HL-60 (cell line): ENCODE measurements at regions not wholly inside any gene's neighbourhood (a gene's known extent, or its start where the extent isn't known, plus 50 kb on each side); places are given as distances from the start of the nearest gene placed in this dataset.

Experiments used
- DNase-seq, 2 experiments: peaks; one replicate each; pipeline ENCODE4 v3.0.0-alpha.2; 2010 to 2020; ENCODE audit warnings: low read depth in 1 of 2, low spot score in 1 of 2
- H3K27ac ChIP-seq: fragments of 250-450 bp; sonication (Bioruptor Pico); replicated peaks from 2 replicates; pipeline ENCODE4 v1.5.1; 2020; ENCODE audit warnings: mild to moderate bottlenecking, moderate library complexity
- H3K27me3 ChIP-seq: fragments of 250-450 bp; sonication (Bioruptor Pico); 2 replicates; pipeline ENCODE4 v1.5.1; 2021; ENCODE audit warnings: mild to moderate bottlenecking, moderate library complexity; ENCODE audit not compliant: insufficient read depth, poor library complexity, severe bottlenecking
- H3K4me3 ChIP-seq: replicated peaks from 2 replicates; pipeline ENCODE4 v1.5.1; 2011; ENCODE audit warnings: mild to moderate bottlenecking, control low read depth, low read length; ENCODE audit not compliant: insufficient read depth
- GABPA ChIP-seq: IDR thresholded peaks from 2 replicates; pipeline ENCODE4 v1.6.1; 2012; ENCODE audit warnings: low read depth
- POLR2AphosphoS5 ChIP-seq: IDR thresholded peaks from 2 replicates; pipeline ENCODE4 v1.6.1; 2012; ENCODE audit warnings: low read depth
- REST ChIP-seq: IDR thresholded peaks from 2 replicates; pipeline ENCODE4 v1.6.1; 2012; ENCODE audit warnings: low read depth; ENCODE audit not compliant: insufficient replicate concordance
- SPI1 ChIP-seq: IDR thresholded peaks from 2 replicates; pipeline ENCODE4 v1.6.1; 2012; ENCODE audit warnings: low read depth, mild to moderate bottlenecking, borderline replicate concordance
- TF ChIP-seq, protein P1 (sequence below): IDR thresholded peaks from one replicate; pipeline ENCODE4 v1.5.1; 2011; ENCODE audit warnings: low read length, control low read depth, inconsistent platforms; ENCODE audit not compliant: insufficient read depth

DNA sequence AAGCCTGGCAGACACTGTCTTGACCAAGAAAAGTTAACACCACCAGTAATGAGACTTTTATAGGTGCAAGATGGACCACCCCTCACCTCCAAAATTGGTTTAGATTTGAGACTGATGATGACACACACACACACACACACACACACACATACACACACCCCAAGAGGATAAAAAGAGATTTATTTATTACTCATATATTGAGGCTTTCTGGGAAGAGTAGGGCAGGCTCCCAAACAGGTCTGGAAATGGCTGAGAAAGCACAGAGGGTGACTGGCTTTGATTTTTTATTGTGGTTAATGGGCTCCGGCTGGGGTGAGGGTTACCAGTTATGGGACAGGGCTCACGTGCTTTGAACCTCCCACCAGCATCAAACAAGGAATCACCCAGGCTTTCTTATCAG is 54.2 kb upstream of the ADAM23 start:
- TF ChIP-seq GABPA = no peak
- no peak for TF ChIP-seq SPI1
- TF ChIP-seq POLR2AphosphoS5 = no peak
- TF ChIP-seq, protein P1, sequence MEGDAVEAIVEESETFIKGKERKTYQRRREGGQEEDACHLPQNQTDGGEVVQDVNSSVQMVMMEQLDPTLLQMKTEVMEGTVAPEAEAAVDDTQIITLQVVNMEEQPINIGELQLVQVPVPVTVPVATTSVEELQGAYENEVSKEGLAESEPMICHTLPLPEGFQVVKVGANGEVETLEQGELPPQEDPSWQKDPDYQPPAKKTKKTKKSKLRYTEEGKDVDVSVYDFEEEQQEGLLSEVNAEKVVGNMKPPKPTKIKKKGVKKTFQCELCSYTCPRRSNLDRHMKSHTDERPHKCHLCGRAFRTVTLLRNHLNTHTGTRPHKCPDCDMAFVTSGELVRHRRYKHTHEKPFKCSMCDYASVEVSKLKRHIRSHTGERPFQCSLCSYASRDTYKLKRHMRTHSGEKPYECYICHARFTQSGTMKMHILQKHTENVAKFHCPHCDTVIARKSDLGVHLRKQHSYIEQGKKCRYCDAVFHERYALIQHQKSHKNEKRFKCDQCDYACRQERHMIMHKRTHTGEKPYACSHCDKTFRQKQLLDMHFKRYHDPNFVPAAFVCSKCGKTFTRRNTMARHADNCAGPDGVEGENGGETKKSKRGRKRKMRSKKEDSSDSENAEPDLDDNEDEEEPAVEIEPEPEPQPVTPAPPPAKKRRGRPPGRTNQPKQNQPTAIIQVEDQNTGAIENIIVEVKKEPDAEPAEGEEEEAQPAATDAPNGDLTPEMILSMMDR = no peak
- no peak for TF ChIP-seq REST
- H3K4me3 ChIP-seq = no peak overlapping the region
- no peaks in the 10 kb centered on the region for H3K27me3 ChIP-seq
- DNase-seq = no peak
- no peak overlapping the region for H3K27ac ChIP-seq

DNA sequence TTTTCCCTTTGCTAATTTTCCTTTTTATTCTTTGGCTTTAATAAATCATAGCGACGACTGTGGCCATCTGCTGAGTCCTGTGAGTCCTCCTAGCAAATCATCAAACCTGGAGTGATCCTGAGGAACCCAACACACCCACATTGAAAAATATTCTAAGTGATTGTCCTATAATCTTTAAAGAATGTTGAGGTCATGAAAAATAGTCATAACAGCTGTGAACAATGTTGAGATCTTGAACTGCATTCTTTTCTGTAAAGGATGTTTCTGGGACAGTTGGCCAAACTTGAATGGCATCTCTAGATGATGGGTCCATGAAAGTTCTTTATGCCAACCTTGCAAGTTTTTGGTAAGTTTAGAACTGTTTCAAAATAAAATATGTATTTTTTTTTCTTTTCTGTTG is 53.2 kb upstream of the ADAM23 start:
- Histone ChIP-seq H3K27ac (no peak overlapping the region), H3K4me3 (no peak overlapping the region), H3K27me3 (no peaks in the 10 kb centered on the region)
- TF ChIP-seq, protein P1 = no peak
- TF ChIP-seq GABPA (no peak), REST (no peak), POLR2AphosphoS5 (no peak), SPI1 (no peak)
- DNase-seq = no peak

DNA sequence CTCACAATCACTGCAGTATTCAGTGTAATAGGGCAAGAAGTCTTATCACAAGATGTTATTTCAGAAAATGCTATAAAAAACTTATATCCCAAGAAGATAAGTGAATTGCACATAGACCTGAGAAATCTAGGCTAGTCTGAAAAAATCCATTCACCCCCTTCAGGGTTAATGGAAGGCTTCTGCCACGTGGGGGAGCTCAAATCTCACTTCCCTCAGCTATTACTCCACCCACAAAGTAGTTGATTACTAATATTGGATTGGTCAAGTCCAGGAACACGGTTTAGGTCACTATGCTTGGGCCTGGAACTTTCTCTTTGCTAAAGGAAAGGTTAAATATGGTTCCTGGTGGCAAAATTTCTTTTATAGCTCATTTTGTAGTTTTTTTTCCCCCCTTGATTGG is 51.2 kb upstream of the ADAM23 start:
- Histone ChIP-seq H3K4me3 (no peak overlapping the region), H3K27me3 (no peaks in the 10 kb centered on the region), H3K27ac (no peak overlapping the region)
- TF ChIP-seq, protein P1 = peak; percentile 59
- TF ChIP-seq REST (no peak), SPI1 (no peak)
- DNase-seq = peak; percentile 11 to 21
